SHP77 treated with DMSO at 0.1 percent for 48 hours (cell line): ENCODE measurements at regions not wholly inside any gene's neighbourhood (a gene's known extent, or its start where the extent isn't known, plus 50 kb on each side); places are given as distances from the start of the nearest gene placed in this dataset.

ENCODE experiments used
- DNase-seq: peaks from one replicate; lab custom pipeline; 2025; lab: John Stamatoyannopoulos, UW

GRCh38 chr2:16296331-16297250 is 356.2 kb downstream of the MYCN start:
- DNase-seq: no peak

GRCh38 chr2:16296038-16296290 is 355.6 kb downstream of the MYCN start:
- DNase-seq: no peak

GRCh38 chr2:16294791-16295190 is 354.4 kb downstream of the MYCN start:
- no peak for DNase-seq

GRCh38 chr2:16293871-16294270 is 353.5 kb downstream of the MYCN start:
- no peak for DNase-seq

GRCh38 chr2:16293398-16293797 is 353.0 kb downstream of the MYCN start:
- DNase-seq: no peak

- no peak for DNase-seq
Measured at GRCh38 chr2:16291731-16292550, 351.6 kb downstream of the MYCN start.

GRCh38 chr2:16291226-16291625 is 350.9 kb downstream of the MYCN start:
- DNase-seq: no peak

- no peak for DNase-seq
Measured at GRCh38 chr2:16290311-16291020, 350.1 kb downstream of the MYCN start.

GRCh38 chr2:16288371-16289112 is 348.2 kb downstream of the MYCN start:
- no peak for DNase-seq

GRCh38 chr2:16287831-16288230 is 347.5 kb downstream of the MYCN start:
- DNase-seq: no peak

GRCh38 chr2:16287281-16287680 is 346.9 kb downstream of the MYCN start:
- no peak for DNase-seq

- DNase-seq: no peak
Measured at GRCh38 chr2:16285813-16286510, 345.6 kb downstream of the MYCN start.

- no peak for DNase-seq
Measured at GRCh38 chr2:16284941-16285625, 344.7 kb downstream of the MYCN start.

- no peak for DNase-seq
Measured at GRCh38 chr2:16283071-16283850, 342.9 kb downstream of the MYCN start.

GRCh38 chr2:16282511-16282910 is 342.2 kb downstream of the MYCN start:
- no peak for DNase-seq

GRCh38 chr2:16281451-16282335 is 341.3 kb downstream of the MYCN start:
- no peak for DNase-seq

GRCh38 chr2:16280081-16280480 is 339.7 kb downstream of the MYCN start:
- DNase-seq: no peak

GRCh38 chr2:16279641-16280040 is 339.3 kb downstream of the MYCN start:
- no peak for DNase-seq

- no peak for DNase-seq
Measured at GRCh38 chr2:16279201-16279570, 338.8 kb downstream of the MYCN start.
